H9 (cell line): ENCODE measurements at regions not wholly inside any gene's neighbourhood (a gene's known extent, or its start where the extent isn't known, plus 50 kb on each side); places are given as distances from the start of the nearest gene placed in this dataset.

Source experiments
- DNase-seq: peaks from one replicate; pipeline ENCODE4 v3.0.0-alpha.2; 2017
- H2AFZ ChIP-seq: one replicate; pipeline ENCODE4 v1.6.1; 2013; ENCODE audit warnings: mild to moderate bottlenecking, low read length, control low read depth, moderate library complexity
- H2AK5ac ChIP-seq: 2 replicates; pipeline ENCODE4 v1.6.1; 2013; ENCODE audit warnings: low read length, control low read depth, mixed read lengths; ENCODE audit not compliant: insufficient read length
- H2BK120ac ChIP-seq: one replicate; pipeline ENCODE4 v1.6.1; 2013; ENCODE audit warnings: low read depth, mild to moderate bottlenecking, low read length, control low read depth, inconsistent platforms; ENCODE audit not compliant: poor library complexity, severe bottlenecking
- H2BK12ac ChIP-seq: 2 replicates; pipeline ENCODE4 v1.6.1; 2013; ENCODE audit warnings: low read length, control low read depth, mixed read lengths, low read depth; ENCODE audit not compliant: insufficient read length
- H2BK15ac ChIP-seq: 2 replicates; pipeline ENCODE4 v1.6.1; 2013; ENCODE audit warnings: low read depth, low read length, control low read depth
- H2BK20ac ChIP-seq: one replicate; pipeline ENCODE4 v1.6.1; 2013; ENCODE audit warnings: low read depth, mild to moderate bottlenecking, low read length, control low read depth, inconsistent platforms; ENCODE audit not compliant: poor library complexity, severe bottlenecking
- H2BK5ac ChIP-seq: 2 replicates; pipeline ENCODE4 v1.6.1; 2013; ENCODE audit warnings: low read length, control low read depth, mixed read lengths; ENCODE audit not compliant: insufficient read length
- H3K14ac ChIP-seq: 2 replicates; pipeline ENCODE4 v1.6.1; 2013; ENCODE audit warnings: low read length, control low read depth; ENCODE audit not compliant: insufficient read depth
- H3K18ac ChIP-seq: 2 replicates; pipeline ENCODE4 v1.6.1; 2013; ENCODE audit warnings: low read depth, mild to moderate bottlenecking, mixed read lengths, low read length, control low read depth; ENCODE audit not compliant: insufficient read length
- H3K23ac ChIP-seq: 2 replicates; pipeline ENCODE4 v1.6.1; 2013; ENCODE audit warnings: low read length, control low read depth, mixed read lengths, low read depth; ENCODE audit not compliant: insufficient read length
- H3K23me2 ChIP-seq: 2 replicates; pipeline ENCODE4 v1.6.1; 2013; ENCODE audit warnings: low read depth, mild to moderate bottlenecking, mixed read lengths, low read length, control low read depth; ENCODE audit not compliant: insufficient read length, poor library complexity, severe bottlenecking
- H3K27ac ChIP-seq: 2 replicates; pipeline ENCODE4 v1.5.1; 2013; ENCODE audit warnings: low read length, control low read depth, mixed read lengths, low read depth; ENCODE audit not compliant: insufficient read length
- H3K27me3 ChIP-seq: 2 replicates; pipeline ENCODE4 v1.6.1; 2013; ENCODE audit warnings: low read length, control low read depth, inconsistent platforms; ENCODE audit not compliant: insufficient read depth
- H3K4ac ChIP-seq: 2 replicates; pipeline ENCODE4 v1.6.1; 2013; ENCODE audit warnings: low read depth, mild to moderate bottlenecking, control low read depth, inconsistent platforms, low read length, moderate library complexity
- H3K4me1 ChIP-seq: 2 replicates; pipeline ENCODE4 v1.6.1; 2013; ENCODE audit warnings: low read length, control low read depth, inconsistent platforms; ENCODE audit not compliant: insufficient read depth
- H3K4me2 ChIP-seq: 2 replicates; pipeline ENCODE4 v1.6.1; 2013; ENCODE audit warnings: low read length, control low read depth, mixed read lengths; ENCODE audit not compliant: insufficient read length, insufficient read depth
- H3K56ac ChIP-seq: 2 replicates; pipeline ENCODE4 v1.6.1; 2013; ENCODE audit warnings: low read depth, mild to moderate bottlenecking, mixed read lengths, low read length, control low read depth; ENCODE audit not compliant: insufficient read length
- H3K79me1 ChIP-seq: 2 replicates; pipeline ENCODE4 v1.6.1; 2013; ENCODE audit warnings: low read depth, mild to moderate bottlenecking, moderate library complexity, low read length, control low read depth, inconsistent platforms; ENCODE audit not compliant: insufficient read depth, poor library complexity, severe bottlenecking
- H3K79me2 ChIP-seq: 2 replicates; pipeline ENCODE4 v1.6.1; 2013; ENCODE audit warnings: low read length, control low read depth, inconsistent platforms; ENCODE audit not compliant: insufficient read depth
- H3K9ac ChIP-seq: 2 replicates; pipeline ENCODE4 v1.6.1; 2013; ENCODE audit warnings: low read length, control low read depth, mixed read lengths; ENCODE audit not compliant: insufficient read length; ENCODE audit errors: extremely low read depth
- H3K9me3 ChIP-seq: one replicate; pipeline ENCODE4 v1.6.1; 2013; ENCODE audit warnings: low read depth, low read length, inconsistent platforms; ENCODE audit not compliant: control insufficient read depth
- H3T11ph ChIP-seq: one replicate; pipeline ENCODE4 v1.6.1; 2013; ENCODE audit warnings: mild to moderate bottlenecking, low read length, control low read depth, inconsistent platforms
- H4K20me1 ChIP-seq: one replicate; pipeline ENCODE4 v1.6.1; 2013; ENCODE audit not compliant: control insufficient read depth, insufficient read length, insufficient read depth
- H4K5ac ChIP-seq: 2 replicates; pipeline ENCODE4 v1.6.1; 2013; ENCODE audit warnings: low read depth, mild to moderate bottlenecking, mixed read lengths, low read length, control low read depth; ENCODE audit not compliant: insufficient read length
- H4K8ac ChIP-seq: replicated peaks from 2 replicates; pipeline ENCODE4 v1.6.1; 2013; ENCODE audit warnings: low read length, control low read depth, mixed read lengths, low read depth; ENCODE audit not compliant: insufficient read length
- H4K91ac ChIP-seq: 2 replicates; pipeline ENCODE4 v1.6.1; 2013; ENCODE audit warnings: low read depth, mild to moderate bottlenecking, moderate library complexity, mixed read lengths, low read length, control low read depth; ENCODE audit not compliant: insufficient read length
- H3K27ac Mint-ChIP-seq, 3 experiments: 2 replicates in 2 of 3; 3 replicates in 1 of 3; pipeline ENCODE4 v1.8.0; 2020 to 2021; ENCODE audit warnings: mixed read lengths in 3 of 3, mild to moderate bottlenecking in 1 of 3, moderate library complexity in 1 of 3
- H3K27me3 Mint-ChIP-seq: 2 replicates; pipeline ENCODE4 v1.8.0; 2021; ENCODE audit warnings: low read depth, mild to moderate bottlenecking, moderate library complexity, mixed read lengths
- H3K36me3 Mint-ChIP-seq, 3 experiments: 2 replicates in 2 of 3; 3 replicates in 1 of 3; pipeline ENCODE4 v1.8.0; 2020 to 2021; ENCODE audit warnings: low read depth in 3 of 3, mixed read lengths in 3 of 3; ENCODE audit not compliant: insufficient read depth in 1 of 3
- H3K4me1 Mint-ChIP-seq, 2 experiments: 2 replicates each; pipeline ENCODE4 v1.8.0; 2020; ENCODE audit warnings: mixed read lengths in 2 of 2
- H3K4me3 Mint-ChIP-seq, 2 experiments: 2 replicates in 1 of 2; 3 replicates in 1 of 2; pipeline ENCODE4 v1.8.0; 2020 to 2021; ENCODE audit warnings: mild to moderate bottlenecking in 2 of 2, mixed read lengths in 2 of 2, moderate library complexity in 1 of 2
- H3K9me3 Mint-ChIP-seq, 2 experiments: 2 replicates in 1 of 2; 3 replicates in 1 of 2; pipeline ENCODE4 v1.8.0; 2020; ENCODE audit warnings: mild to moderate bottlenecking in 2 of 2, mixed read lengths in 2 of 2, moderate library complexity in 1 of 2
- CTCF ChIP-seq: fragments of 200-600 bp; sonication (generic); conservative IDR thresholded peaks from 3 replicates; pipeline ENCODE4 v1.8.0; 2021; ENCODE audit warnings: antibody characterized with exemption, mild to moderate bottlenecking
- WGBS: extraction: QIAGEN DNeasy Blood & Tissue Kit; methylation state at CpG from one replicate; pipeline ENCODE4 v1.1.7; 2013; ENCODE audit warnings: missing lambda C conversion rate, low lambda C conversion rate, mixed read lengths; ENCODE audit not compliant: insufficient read length; ENCODE audit errors: extremely low coverage; 5-methylcytosine and 5-hydroxymethylcytosine counted together

- Histone ChIP-seq H3K9ac (no peak overlapping the region), H4K20me1 (no peaks in the 10 kb centered on the region), H4K91ac (no peak overlapping the region), H3K23me2 (no peaks in the 10 kb centered on the region), H3K4me1 (no peaks in the 10 kb centered on the region; the same call in 1 of the 2 replicates), H3K4me2 (no peak overlapping the region), H2BK5ac (no peak overlapping the region), H2AFZ (peak overlapping the region; percentile 65), H2BK15ac (no peak overlapping the region), H4K5ac (no peak overlapping the region), H2AK5ac (no peak overlapping the region), H3K23ac (no peak overlapping the region), H3T11ph (no peak overlapping the region), H2BK20ac (no peak overlapping the region), H3K27me3 (no peaks in the 10 kb centered on the region), H3K79me2 (no peaks in the 10 kb centered on the region), H2BK12ac (no peak overlapping the region), H2BK120ac (no peak overlapping the region), H4K8ac (no peak overlapping the region), H3K4ac (no peak overlapping the region), H3K18ac (no peak overlapping the region), H3K9me3 (no peaks in the 10 kb centered on the region), H3K27ac (no peak overlapping the region), H3K79me1 (no peaks in the 10 kb centered on the region), H3K56ac (no peak overlapping the region), H3K14ac (no peak overlapping the region)
- Mint-ChIP-seq H3K4me3 (no peak overlapping the region), H3K27ac (peak overlapping the region; percentile 11 to 93 (median 62); a peak in 4 of 7 replicates), H3K4me1 (peaks cover 8 to 9% of the 10 kb centered on the region in 2 experiments), H3K36me3 (no peaks in the 10 kb centered on the region), H3K9me3 (no peaks in the 10 kb centered on the region), H3K27me3 (peaks cover 3% of the 10 kb centered on the region; the same call in 1 of the 2 replicates)
- DNase-seq = no peak
- no CpG with 5 or more reads among the region's 6 CpGs for WGBS
- TF ChIP-seq CTCF = no peak
Measured at GRCh38 chr10:3248526-3249306, 76.1 kb upstream of the PITRM1 start.
